H1 (cell line): ENCODE measurements at regions not wholly inside any gene's neighbourhood (a gene's known extent, or its start where the extent isn't known, plus 50 kb on each side); places are given as distances from the start of the nearest gene placed in this dataset.

ENCODE experiments used
- JUND ChIP-seq: IDR thresholded peaks from 2 replicates; pipeline ENCODE4 v1.6.1; 2011; ENCODE audit warnings: mild to moderate bottlenecking, improper control_type of control experiment, low read length
- RBBP5 ChIP-seq: IDR thresholded peaks from 2 replicates; pipeline ENCODE4 v1.7.1; 2012; ENCODE audit warnings: low read depth, mild to moderate bottlenecking, inconsistent platforms, low read length, moderate library complexity, borderline replicate concordance
- SRF ChIP-seq: IDR thresholded peaks from 2 replicates; pipeline ENCODE4 v1.6.1; 2011; ENCODE audit warnings: mild to moderate bottlenecking, low read depth, low read length, moderate library complexity

GRCh38 chr7:41837916-41838315 is 135.0 kb upstream of the INHBA start (continued):
- TF ChIP-seq RBBP5 = no peak
- TF ChIP-seq JUND = no peak
- no peak for TF ChIP-seq SRF
